ENCODE measurements at regions not wholly inside any gene's neighbourhood (a gene's known extent, or its start where the extent isn't known, plus 50 kb on each side); places are given as distances from the start of the nearest gene placed in this dataset.

- H3K4me3 ChIP-seq (ENCODE audit: low read depth, low read length, poor library complexity, severe bottlenecking), result no peak overlapping the region
- no peaks in the 10 kb centered on the region for H3K9me3 ChIP-seq (ENCODE audit: low read length)
- no TSS peak for BruUV-seq (replicated peaks)
- ChIA-PET CTCF (ENCODE audit: unreplicated experiment) (no interaction called here), POLR2A (no interaction called here)
- no peak overlapping the region for H3K4me2 ChIP-seq (ENCODE audit: low read length)
- no peaks in the 10 kb centered on the region for H3K4me1 ChIP-seq (ENCODE audit: insufficient read depth, low read length, poor library complexity, severe bottlenecking)
- no peaks in the 10 kb centered on the region for H3K9me2 ChIP-seq (ENCODE audit: insufficient read depth, low read length)
- H4K20me1 ChIP-seq (ENCODE audit: insufficient read depth, low read length), result no peaks in the 10 kb centered on the region
- no peak overlapping the region for H2AFZ ChIP-seq (ENCODE audit: low read length)
- TF ChIP-seq EZH2phosphoT487 (IDR thresholded peaks at IDR 0.05; ENCODE audit: borderline replicate concordance, low read depth, low read length) (no peak), CTCF (conservative IDR thresholded peaks at IDR 0.05; ENCODE audit: low read length) (no peak)
- H3K27ac ChIP-seq (ENCODE audit: low read depth, low read length, poor library complexity, severe bottlenecking), result no peak overlapping the region
- intact Hi-C loops (cut with micrococcal nuclease; ENCODE audit: unreplicated experiment), result no loop called here
- no peaks in the 10 kb centered on the region for H3K36me3 ChIP-seq (ENCODE audit: insufficient read depth, low read length)
- H3K79me2 ChIP-seq (ENCODE audit: insufficient read depth, low read depth, low read length), result no peaks in the 10 kb centered on the region
- DNase-seq (ENCODE audit: low spot score), result no peak
Observed at GRCh38 chr6:44642870-44643522, 255.5 kb downstream of the CDC5L start.

GRCh38 chr6:44645276-44645675 is 257.8 kb downstream of the CDC5L start:
- intact Hi-C loops (cut with micrococcal nuclease; ENCODE audit: unreplicated experiment), result no loop called here
- Histone ChIP-seq H2AFZ (ENCODE audit: low read length) (no peak overlapping the region), H4K20me1 (ENCODE audit: insufficient read depth, low read length) (no peaks in the 10 kb centered on the region), H3K4me2 (ENCODE audit: low read length) (no peak overlapping the region), H3K36me3 (ENCODE audit: insufficient read depth, low read length) (no peaks in the 10 kb centered on the region), H3K4me1 (ENCODE audit: insufficient read depth, low read length, poor library complexity, severe bottlenecking) (no peaks in the 10 kb centered on the region), H3K79me2 (ENCODE audit: insufficient read depth, low read depth, low read length) (no peaks in the 10 kb centered on the region), H3K9me3 (ENCODE audit: low read length) (no peaks in the 10 kb centered on the region), H3K9me2 (ENCODE audit: insufficient read depth, low read length) (no peaks in the 10 kb centered on the region), H3K4me3 (ENCODE audit: low read depth, low read length, poor library complexity, severe bottlenecking) (no peak overlapping the region), H3K27ac (ENCODE audit: low read depth, low read length, poor library complexity, severe bottlenecking) (no peak overlapping the region)
- no TSS peak for BruUV-seq (replicated peaks)
- TF ChIP-seq EZH2phosphoT487 (IDR thresholded peaks at IDR 0.05; ENCODE audit: borderline replicate concordance, low read depth, low read length), result no peak
- TF ChIP-seq CTCF (conservative IDR thresholded peaks at IDR 0.05; ENCODE audit: low read length), result no peak
- POLR2A ChIA-PET, result no interaction called here
- CTCF ChIA-PET (ENCODE audit: unreplicated experiment), result no interaction called here
- DNase-seq (ENCODE audit: low spot score), result no peak

GRCh38 chr6:44646355-44646754 is 258.8 kb downstream of the CDC5L start:
- Histone ChIP-seq H2AFZ (ENCODE audit: low read length) (no peak overlapping the region), H3K36me3 (ENCODE audit: insufficient read depth, low read length) (no peaks in the 10 kb centered on the region), H3K27ac (ENCODE audit: low read depth, low read length, poor library complexity, severe bottlenecking) (no peak overlapping the region), H3K4me2 (ENCODE audit: low read length) (no peak overlapping the region), H3K79me2 (ENCODE audit: insufficient read depth, low read depth, low read length) (no peaks in the 10 kb centered on the region), H3K9me3 (ENCODE audit: low read length) (no peaks in the 10 kb centered on the region), H4K20me1 (ENCODE audit: insufficient read depth, low read length) (no peaks in the 10 kb centered on the region), H3K9me2 (ENCODE audit: insufficient read depth, low read length) (no peaks in the 10 kb centered on the region), H3K4me1 (ENCODE audit: insufficient read depth, low read length, poor library complexity, severe bottlenecking) (no peaks in the 10 kb centered on the region), H3K4me3 (ENCODE audit: low read depth, low read length, poor library complexity, severe bottlenecking) (no peak overlapping the region)
- TF ChIP-seq EZH2phosphoT487 (IDR thresholded peaks at IDR 0.05; ENCODE audit: borderline replicate concordance, low read depth, low read length) (no peak), CTCF (conservative IDR thresholded peaks at IDR 0.05; ENCODE audit: low read length) (no peak)
- ChIA-PET CTCF (ENCODE audit: unreplicated experiment) (no interaction called here), POLR2A (no interaction called here)
- no TSS peak for BruUV-seq (replicated peaks)
- DNase-seq (ENCODE audit: low spot score), result no peak
- intact Hi-C loops (cut with micrococcal nuclease; ENCODE audit: unreplicated experiment), result no loop called here
